Spleen (tissue), 11 donors: ENCODE measurements at regions not wholly inside any gene's neighbourhood (a gene's known extent, or its start where the extent isn't known, plus 50 kb on each side); places are given as distances from the start of the nearest gene placed in this dataset.

Source experiments
- DNase-seq: peaks from one replicate; pipeline ENCODE4 v3.0.0-alpha.2; 2020
- H3K27ac ChIP-seq, 8 donors: fragments of 200-600 bp; sonication (generic) in 7 of 8; 1 replicate in 4 of 8; 2 replicates in 4 of 8; pipeline versions ENCODE4 v1.5.0 to v1.8.0; 2016 to 2021; ENCODE audit warnings: inconsistent platforms in 4 of 8, mild to moderate bottlenecking in 4 of 8, moderate library complexity in 1 of 8
- H3K27me3 ChIP-seq, 7 donors: fragments of 200-600 bp; sonication (generic) in 6 of 7; replicated peaks in 1 of 7; 1 replicate in 4 of 7; 2 replicates in 3 of 7; pipeline versions ENCODE4 v1.5.0 to v1.8.0; 2016 to 2021; ENCODE audit warnings: inconsistent platforms in 3 of 7, mild to moderate bottlenecking in 1 of 7
- H3K36me3 ChIP-seq, 6 donors: fragments of 200-600 bp; sonication (generic) in 5 of 6; 1 replicate in 4 of 6; 2 replicates in 2 of 6; pipeline versions ENCODE4 v1.5.0 to v1.8.0; 2016 to 2021; ENCODE audit warnings: inconsistent platforms in 2 of 6
- H3K4me1 ChIP-seq, 6 donors: fragments of 200-600 bp; sonication (generic) in 5 of 6; 1 replicate in 3 of 6; 2 replicates in 3 of 6; pipeline versions ENCODE4 v1.5.0 to v1.8.0; 2016 to 2021; ENCODE audit warnings: inconsistent platforms in 3 of 6
- H3K4me3 ChIP-seq, 8 donors: fragments of 200-600 bp; sonication (generic) in 7 of 8; 1 replicate in 4 of 8; 2 replicates in 4 of 8; pipeline versions ENCODE4 v1.5.0 to v1.8.0; 2016 to 2021; ENCODE audit warnings: inconsistent platforms in 4 of 8, mild to moderate bottlenecking in 4 of 8, moderate library complexity in 2 of 8
- H3K9me3 ChIP-seq, 8 donors: fragments of 200-600 bp; sonication (generic) in 7 of 8; 1 replicate in 4 of 8; 2 replicates in 4 of 8; pipeline versions ENCODE4 v1.5.0 to v1.8.0; 2016 to 2021; ENCODE audit warnings: inconsistent platforms in 4 of 8
- CTCF ChIP-seq, 11 experiments: fragments of 200-600 bp in 7 of 11; fragments of 450-650 bp in 4 of 11; sonication (generic) in 4 of 11; IDR thresholded peaks in 8 of 11; conservative IDR thresholded peaks in 3 of 11; 1 replicate in 7 of 11; 2 replicates in 4 of 11; pipeline versions ENCODE4 v1.4.0 to v1.8.0; 2016 to 2021; ENCODE audit warnings: antibody characterized with exemption in 11 of 11, inconsistent platforms in 4 of 11, mild to moderate bottlenecking in 1 of 11
- POLR2A ChIP-seq, 3 donors: fragments of 450-650 bp; IDR thresholded peaks; one replicate each; pipeline ENCODE4 v1.5.1; 2017; ENCODE audit warnings: antibody characterized with exemption in 3 of 3, mild to moderate bottlenecking in 1 of 3
- POLR2AphosphoS5 ChIP-seq, 3 donors: sonication (generic); formaldehyde crosslinking; IDR thresholded peaks; one replicate each; pipeline ENCODE4 v1.5.1; 2017; ENCODE audit warnings: antibody characterized with exemption in 3 of 3
- WGBS, 5 donors: extraction: QIAGEN DNeasy Blood & Tissue Kit in 3 of 5; methylation state at CpG; one replicate each; pipeline versions ENCODE4 v1.1.5 to v1.1.7; 2013 to 2018; 5-methylcytosine and 5-hydroxymethylcytosine counted together
- intact Hi-C: fragments of 100-400 bp; cut with DNase I; formaldehyde crosslinking; loops from one replicate; pipeline ENCODE4 v1.15.0; 2023; ENCODE audit warnings: low total_unique reads
- donor health status: healthy with polysubstance abuse.
- donor health status: DM: no; HTN: no; CAD: no; lungs with moderate emphysema.
- donor health status: DM: no; HTN: no; CAD: no.
- donor health status: Bipolar disorder and iron deficiency.
- donor health status: healthy.
- donor health status: DM: no; HTN: no; CAD: no.
- donor health status: DM: yes; HTN: yes; CAD: no.

- TF ChIP-seq CTCF (IDR thresholded peaks at IDR 0.05 in 8 of 11, conservative IDR thresholded peaks at IDR 0.05 in 3 of 11) = no peak
- no peak for TF ChIP-seq POLR2AphosphoS5 (IDR thresholded peaks at IDR 0.05)
- H3K27ac ChIP-seq = no peak overlapping the region
- no peaks in the 10 kb centered on the region for H3K36me3 ChIP-seq
- intact Hi-C loops = no loop called here
- H3K4me3 ChIP-seq = no peak overlapping the region
- no peaks in the 10 kb centered on the region for H3K9me3 ChIP-seq
- H3K4me1 ChIP-seq = no peaks in the 10 kb centered on the region
- no peak for DNase-seq
- H3K27me3 ChIP-seq = no peaks in the 10 kb centered on the region
Observed at GRCh38 chr11:23563591-23563990, 703.3 kb upstream of the CCDC179 start.

- no peaks in the 10 kb centered on the region for H3K9me3 ChIP-seq
- no peaks in the 10 kb centered on the region for H3K27me3 ChIP-seq
- no peaks in the 10 kb centered on the region for H3K4me1 ChIP-seq
- 71 to 81% (median 78%) methylated on average over 2 of the region's 2 CpGs for WGBS, 5 donors
- intact Hi-C loops = no loop called here
- DNase-seq = no peak
- H3K4me3 ChIP-seq = no peak overlapping the region
- TF ChIP-seq CTCF (IDR thresholded peaks at IDR 0.05 in 8 of 11, conservative IDR thresholded peaks at IDR 0.05 in 3 of 11) (no peak), POLR2AphosphoS5 (IDR thresholded peaks at IDR 0.05) (no peak), POLR2A (IDR thresholded peaks at IDR 0.05) (no peak)
- H3K27ac ChIP-seq = no peak overlapping the region
- no peaks in the 10 kb centered on the region for H3K36me3 ChIP-seq
Observed at GRCh38 chr11:23564370-23564769, 704.1 kb upstream of the CCDC179 start.

- no peaks in the 10 kb centered on the region for H3K27me3 ChIP-seq
- H3K36me3 ChIP-seq = no peaks in the 10 kb centered on the region
- TF ChIP-seq POLR2AphosphoS5 (IDR thresholded peaks at IDR 0.05) (no peak), POLR2A (IDR thresholded peaks at IDR 0.05) (no peak), CTCF (IDR thresholded peaks at IDR 0.05 in 8 of 11, conservative IDR thresholded peaks at IDR 0.05 in 3 of 11) (no peak)
- 43 to 73% (median 48%) methylated on average over 1 of the region's 1 CpG for WGBS, 5 donors
- no peak overlapping the region for H3K4me3 ChIP-seq
- no peak for DNase-seq
- H3K4me1 ChIP-seq = no peaks in the 10 kb centered on the region
- no peak overlapping the region for H3K27ac ChIP-seq
- intact Hi-C loops = no loop called here
- H3K9me3 ChIP-seq = no peaks in the 10 kb centered on the region
Observed at GRCh38 chr11:23569134-23569533, 708.9 kb upstream of the CCDC179 start.

GRCh38 chr11:23569547-23569946 is 709.3 kb upstream of the CCDC179 start:
- 13 to 50% (median 19%) methylated on average over 3 of the region's 3 CpGs for WGBS, 5 donors
- no peak for TF ChIP-seq POLR2AphosphoS5 (IDR thresholded peaks at IDR 0.05)
- H3K4me1 ChIP-seq = no peaks in the 10 kb centered on the region

GRCh38 chr11:23570828-23571227 is 710.6 kb upstream of the CCDC179 start:
- no peak overlapping the region for H3K27ac ChIP-seq
- H3K27me3 ChIP-seq = no peaks in the 10 kb centered on the region
- no peaks in the 10 kb centered on the region for H3K4me1 ChIP-seq
- H3K36me3 ChIP-seq = no peaks in the 10 kb centered on the region
- H3K4me3 ChIP-seq = no peak overlapping the region
- TF ChIP-seq POLR2A (IDR thresholded peaks at IDR 0.05) (no peak), POLR2AphosphoS5 (IDR thresholded peaks at IDR 0.05) (no peak), CTCF (IDR thresholded peaks at IDR 0.05 in 8 of 11, conservative IDR thresholded peaks at IDR 0.05 in 3 of 11) (no peak)
- intact Hi-C loops = no loop called here
- no peaks in the 10 kb centered on the region for H3K9me3 ChIP-seq
- no peak for DNase-seq

More at GRCh38 chr11:23569547-23569946, 709.3 kb upstream of the CCDC179 start:
- no peak for DNase-seq
- Histone ChIP-seq H3K36me3 (no peaks in the 10 kb centered on the region), H3K9me3 (no peaks in the 10 kb centered on the region), H3K27ac (no peak overlapping the region), H3K27me3 (no peaks in the 10 kb centered on the region), H3K4me3 (no peak overlapping the region)
- intact Hi-C loops = no loop called here
